GM23338 (cell line): ENCODE measurements at regions not wholly inside any gene's neighbourhood (a gene's known extent, or its start where the extent isn't known, plus 50 kb on each side); places are given as distances from the start of the nearest gene placed in this dataset.

ENCODE experiments used
- ATAC-seq: fragments of 200-7000 bp; cut with Tn5 transposase; 3 replicates; pipeline ENCODE4 v1.9.1; 2020
- DNase-seq: peaks from one replicate; pipeline ENCODE4 v3.0.0-alpha.2; 2015; ENCODE audit warnings: low spot score
- H2AFZ ChIP-seq: fragments of 200-600 bp; sonication (generic); 2 replicates; pipeline ENCODE4 v1.8.0; 2016; ENCODE audit warnings: antibody characterized with exemption, mild to moderate bottlenecking, moderate library complexity
- H3F3A ChIP-seq: fragments of 200-600 bp; sonication (generic); replicated peaks from 2 replicates; pipeline ENCODE4 v1.8.0; 2017; ENCODE audit warnings: antibody characterized with exemption, mixed run types, low read depth
- H3K27ac ChIP-seq: fragments of 200-600 bp; sonication (generic); 2 replicates; pipeline ENCODE4 v1.6.1; 2016; ENCODE audit warnings: low read depth
- H3K27me3 ChIP-seq: fragments of 200-600 bp; sonication (generic); 2 replicates; pipeline ENCODE4 v1.8.0; 2016; ENCODE audit warnings: mild to moderate bottlenecking, mixed run types, moderate library complexity; ENCODE audit not compliant: insufficient read depth
- H3K36me3 ChIP-seq: fragments of 200-600 bp; sonication (generic); 2 replicates; pipeline ENCODE4 v1.8.0; 2016; ENCODE audit warnings: mild to moderate bottlenecking; ENCODE audit not compliant: insufficient read depth
- H3K4me1 ChIP-seq: fragments of 200-600 bp; sonication (generic); 2 replicates; pipeline ENCODE4 v1.8.0; 2016; ENCODE audit warnings: mild to moderate bottlenecking, moderate library complexity; ENCODE audit not compliant: insufficient read depth
- H3K4me2 ChIP-seq: fragments of 200-600 bp; sonication (generic); 2 replicates; pipeline ENCODE4 v1.7.1; 2017; ENCODE audit warnings: mixed run types
- H3K4me3 ChIP-seq: fragments of 200-600 bp; sonication (generic); 2 replicates; pipeline ENCODE4 v1.6.1; 2016; ENCODE audit warnings: mixed run types
- H3K79me2 ChIP-seq: fragments of 200-600 bp; sonication (generic); replicated peaks from 2 replicates; pipeline ENCODE4 v1.8.0; 2017; ENCODE audit warnings: mild to moderate bottlenecking; ENCODE audit not compliant: insufficient read depth
- H3K9me2 ChIP-seq: fragments of 200-600 bp; sonication (generic); 2 replicates; pipeline ENCODE4 v1.8.0; 2017; ENCODE audit not compliant: insufficient read depth
- H4K20me1 ChIP-seq: fragments of 200-600 bp; sonication (generic); replicated peaks from 2 replicates; pipeline ENCODE4 v1.8.0; 2017; ENCODE audit warnings: mild to moderate bottlenecking; ENCODE audit not compliant: insufficient read depth
- H3K27ac Mint-ChIP-seq: 2 replicates; pipeline ENCODE4 v1.8.0; 2020; ENCODE audit warnings: inconsistent platforms, mild to moderate bottlenecking, moderate library complexity, mixed read lengths
- H3K27me3 Mint-ChIP-seq: 3 replicates; pipeline ENCODE4 v1.8.0; 2022; ENCODE audit warnings: low read depth, mild to moderate bottlenecking, moderate library complexity, mixed read lengths, inconsistent platforms; ENCODE audit not compliant: insufficient read depth, poor library complexity
- H3K36me3 Mint-ChIP-seq: 3 replicates; pipeline ENCODE4 v1.8.0; 2021; ENCODE audit warnings: low read depth, mild to moderate bottlenecking, inconsistent platforms, moderate library complexity, mixed read lengths
- H3K4me1 Mint-ChIP-seq: 3 replicates; pipeline ENCODE4 v1.8.0; 2020; ENCODE audit warnings: mild to moderate bottlenecking, inconsistent platforms, mixed read lengths
- H3K4me3 Mint-ChIP-seq: 3 replicates; pipeline ENCODE4 v1.8.0; 2021; ENCODE audit warnings: moderate library complexity, mild to moderate bottlenecking, inconsistent platforms, mixed read lengths
- H3K9me3 Mint-ChIP-seq: 3 replicates; pipeline ENCODE4 v1.8.0; 2020; ENCODE audit warnings: moderate library complexity, mild to moderate bottlenecking, inconsistent platforms, mixed read lengths
- CREB1 ChIP-seq: fragments of 250-450 bp; sonication (Bioruptor Pico); IDR thresholded peaks from 2 replicates; pipeline ENCODE4 v1.5.0; 2020; ENCODE audit warnings: low read depth, mild to moderate bottlenecking, moderate library complexity
- EZH2phosphoT487 ChIP-seq: fragments of 200-600 bp; sonication (generic); IDR thresholded peaks from one replicate; pipeline ENCODE4 v1.8.1; 2018; ENCODE audit warnings: antibody characterized with exemption; ENCODE audit not compliant: unreplicated experiment
- NANOG ChIP-seq: IDR thresholded peaks from 2 replicates; pipeline ENCODE4 v1.6.1; 2016; ENCODE audit warnings: antibody characterized with exemption, borderline replicate concordance
- STAT1 ChIP-seq: IDR thresholded peaks from one replicate; pipeline ENCODE4 v1.6.1; 2016; ENCODE audit warnings: antibody characterized with exemption; ENCODE audit not compliant: unreplicated experiment
- ZNF114 ChIP-seq: fragments of 250-450 bp; sonication (Bioruptor Pico); IDR thresholded peaks from 2 replicates; pipeline ENCODE4 v1.5.0; 2020; ENCODE audit warnings: mild to moderate bottlenecking, moderate library complexity
- ZNF331 ChIP-seq: fragments of 250-450 bp; sonication (Bioruptor Pico); IDR thresholded peaks from 2 replicates; pipeline ENCODE4 v1.5.0; 2020; ENCODE audit warnings: low read depth, mild to moderate bottlenecking, moderate library complexity
- ZNF462 ChIP-seq: fragments of 250-450 bp; sonication (Bioruptor Pico); IDR thresholded peaks from 2 replicates; pipeline ENCODE4 v1.5.0; 2020; ENCODE audit warnings: mild to moderate bottlenecking, moderate library complexity

- TF ChIP-seq ZNF462 (CRISPR knock-in tag): no peak
- no peak for TF ChIP-seq ZNF331 (CRISPR knock-in tag)
- TF ChIP-seq EZH2phosphoT487: no peak
- no peak for TF ChIP-seq NANOG
These were observed 251.7 kb upstream of the ADGRL2 start (continued) for GRCh38 chr1:81548918-81549587.

- H3K4me3 Mint-ChIP-seq: peak overlapping the region; percentile 31; the same call in 1 of the 3 replicates
- peak overlapping the region; percentile 91 for H3K27ac ChIP-seq
- H3F3A ChIP-seq: peaks cover 5% of the 10 kb centered on the region; the same call in 1 of the 2 replicates
- no peaks in the 10 kb centered on the region for H3K79me2 ChIP-seq
- peaks cover 75% of the 10 kb centered on the region for H3K4me1 Mint-ChIP-seq
- ATAC-seq (peak; percentile 9; the same call in 2 of the 3 replicates), DNase-seq (no peak)
- H3K27ac Mint-ChIP-seq: peak overlapping the region; percentile 97
- peaks cover 27% of the 10 kb centered on the region for H3K4me1 ChIP-seq
- peaks cover 6% of the 10 kb centered on the region for H3K27me3 Mint-ChIP-seq
- H2AFZ ChIP-seq: no peak overlapping the region
- peaks cover 9% of the 10 kb centered on the region; the same call in 1 of the 2 replicates for H3K9me2 ChIP-seq
- no peaks in the 10 kb centered on the region; the same call in 2 of the 3 replicates for H3K9me3 Mint-ChIP-seq
- H3K4me3 ChIP-seq: no peak overlapping the region
- no peak for TF ChIP-seq STAT1
- TF ChIP-seq CREB1 (CRISPR knock-in tag): no peak
- TF ChIP-seq ZNF114 (CRISPR knock-in tag): no peak
- TF ChIP-seq ZNF462 (CRISPR knock-in tag): no peak
- peaks cover 3% of the 10 kb centered on the region; the same call in 1 of the 3 replicates for H3K36me3 Mint-ChIP-seq
- no peaks in the 10 kb centered on the region for H4K20me1 ChIP-seq
- H3K4me2 ChIP-seq: peak overlapping the region; percentile 3; the same call in 1 of the 2 replicates
- H3K27me3 ChIP-seq: no peaks in the 10 kb centered on the region
- no peaks in the 10 kb centered on the region for H3K36me3 ChIP-seq
These were observed 252.8 kb upstream of the ADGRL2 start for GRCh38 chr1:81547912-81548303.
